ENCODE measurements at regions not wholly inside any gene's neighbourhood (a gene's known extent, or its start where the extent isn't known, plus 50 kb on each side); places are given as distances from the start of the nearest gene placed in this dataset.

GRCh38 chr2:120455390-120455789, 109.5 kb downstream of the INHBB start:
- no peak for DNase-seq (ENCODE audit: low read depth)

GRCh38 chr2:120456867-120457266, 110.9 kb downstream of the INHBB start:
- DNase-seq (ENCODE audit: low read depth) = no peak

GRCh38 chr2:120460511-120460910, 114.6 kb downstream of the INHBB start:
- DNase-seq (ENCODE audit: low read depth) = no peak

GRCh38 chr2:120461092-120461491, 115.2 kb downstream of the INHBB start:
- no peak for DNase-seq (ENCODE audit: low read depth)

- DNase-seq (ENCODE audit: low read depth) = no peak
Observed at GRCh38 chr2:120461546-120462537, 115.9 kb downstream of the INHBB start.

GRCh38 chr2:120463527-120463926, 117.6 kb downstream of the INHBB start:
- no peak for DNase-seq (ENCODE audit: low read depth)

- DNase-seq (ENCODE audit: low read depth) = no peak
Observed at GRCh38 chr2:120463996-120464395, 118.1 kb downstream of the INHBB start.

- DNase-seq (ENCODE audit: low read depth) = no peak
Observed at GRCh38 chr2:120464448-120464931, 118.6 kb downstream of the INHBB start.

- DNase-seq (ENCODE audit: low read depth) = no peak
Observed at GRCh38 chr2:120465012-120465700, 119.2 kb downstream of the INHBB start.

- no peak for DNase-seq (ENCODE audit: low read depth)
Observed at GRCh38 chr2:120465701-120465988, 119.7 kb downstream of the INHBB start.

- no peak for DNase-seq (ENCODE audit: low read depth)
Observed at GRCh38 chr2:120465989-120466703, 120.2 kb downstream of the INHBB start.

- DNase-seq (ENCODE audit: low read depth) = no peak
Observed at GRCh38 chr2:120466704-120467054, 120.7 kb downstream of the INHBB start.

GRCh38 chr2:120468136-120468535, 122.2 kb downstream of the INHBB start:
- DNase-seq (ENCODE audit: low read depth) = no peak

- no peak for DNase-seq (ENCODE audit: low read depth)
Observed at GRCh38 chr2:120469426-120469825, 123.5 kb downstream of the INHBB start.

- peak; percentile 83 for DNase-seq (ENCODE audit: low read depth)
Observed at GRCh38 chr2:120470041-120470965, 124.4 kb downstream of the INHBB start.

- DNase-seq (ENCODE audit: low read depth) = no peak
Observed at GRCh38 chr2:120471166-120471565, 125.2 kb downstream of the INHBB start.

GRCh38 chr2:120472031-120472430, 126.1 kb downstream of the INHBB start:
- DNase-seq (ENCODE audit: low read depth) = no peak

- no peak for DNase-seq (ENCODE audit: low read depth)
Observed at GRCh38 chr2:120472891-120473309, 127.0 kb downstream of the INHBB start.

GRCh38 chr2:120473522-120474271, 127.8 kb downstream of the INHBB start:
- DNase-seq (ENCODE audit: low read depth) = no peak

- DNase-seq (ENCODE audit: low read depth) = no peak
Observed at GRCh38 chr2:120474486-120474885, 128.6 kb downstream of the INHBB start.

GRCh38 chr2:120476141-120476540, 130.2 kb downstream of the INHBB start:
- DNase-seq (ENCODE audit: low read depth) = no peak
